CD4-positive, alpha-beta T cell treated with Interleukin-10 for 1 hour (primary cell): ENCODE measurements at regions not wholly inside any gene's neighbourhood (a gene's known extent, or its start where the extent isn't known, plus 50 kb on each side); places are given as distances from the start of the nearest gene placed in this dataset.

ENCODE experiments used
- DNase-seq: peaks from one replicate; pipeline ENCODE4 v3.0.0-alpha.2; 2020

- DNase-seq: peak; percentile 90
These were observed 67.3 kb upstream of the KLF6 start for GRCh38 chr10:3852147-3852904.

- peak; percentile 57 for DNase-seq
These were observed 66.3 kb upstream of the KLF6 start for GRCh38 chr10:3850999-3851937.

GRCh38 chr10:3848775-3849635 is 64.0 kb upstream of the KLF6 start:
- DNase-seq: no peak

- DNase-seq: no peak
These were observed 63.2 kb upstream of the KLF6 start for GRCh38 chr10:3848005-3848774.

DNA sequence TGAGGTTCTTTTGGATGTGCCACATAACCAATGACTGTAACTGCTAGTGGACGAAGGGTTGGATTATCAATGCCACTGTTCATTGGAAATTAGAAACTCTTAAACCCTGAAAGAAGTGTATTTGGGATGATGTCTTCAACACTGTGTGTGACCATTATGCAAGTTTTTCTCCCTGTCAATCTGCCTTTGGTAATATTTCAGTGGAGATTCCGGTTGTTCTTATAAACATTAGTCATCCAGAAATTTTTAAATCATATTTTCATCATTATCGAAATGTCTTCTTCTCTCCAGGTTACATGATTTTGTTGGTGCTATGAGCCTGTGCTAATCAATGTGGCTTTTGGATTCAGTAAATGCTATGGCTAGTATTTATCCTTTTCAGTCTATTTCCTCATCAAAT is 61.7 kb upstream of the KLF6 start:
- DNase-seq: no peak

DNA sequence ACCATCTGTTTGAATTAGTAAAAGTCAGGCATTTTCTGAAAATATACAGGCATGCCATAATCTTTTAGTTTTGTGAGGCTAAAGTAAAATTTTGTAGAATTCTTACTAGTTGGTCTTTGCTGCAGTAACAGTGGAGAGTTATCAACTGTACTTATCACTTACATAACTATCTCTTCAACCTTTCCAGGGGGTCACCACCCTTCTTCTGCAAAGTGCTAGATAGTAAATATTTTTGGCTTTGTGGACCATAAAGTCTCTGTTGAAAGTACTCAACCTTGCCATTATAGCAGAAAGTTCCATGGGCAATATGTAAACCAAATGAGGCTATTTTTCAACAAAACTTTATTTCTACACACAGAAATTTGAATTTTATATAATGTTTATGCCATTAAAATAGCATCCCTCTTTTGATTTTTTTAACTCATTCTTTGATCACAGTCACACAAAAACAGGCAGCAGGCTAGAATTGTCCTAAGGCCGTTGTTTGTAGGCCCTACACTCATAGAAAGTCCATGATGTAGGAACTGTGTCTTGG is 59.5 kb upstream of the KLF6 start:
- DNase-seq: no peak

DNA sequence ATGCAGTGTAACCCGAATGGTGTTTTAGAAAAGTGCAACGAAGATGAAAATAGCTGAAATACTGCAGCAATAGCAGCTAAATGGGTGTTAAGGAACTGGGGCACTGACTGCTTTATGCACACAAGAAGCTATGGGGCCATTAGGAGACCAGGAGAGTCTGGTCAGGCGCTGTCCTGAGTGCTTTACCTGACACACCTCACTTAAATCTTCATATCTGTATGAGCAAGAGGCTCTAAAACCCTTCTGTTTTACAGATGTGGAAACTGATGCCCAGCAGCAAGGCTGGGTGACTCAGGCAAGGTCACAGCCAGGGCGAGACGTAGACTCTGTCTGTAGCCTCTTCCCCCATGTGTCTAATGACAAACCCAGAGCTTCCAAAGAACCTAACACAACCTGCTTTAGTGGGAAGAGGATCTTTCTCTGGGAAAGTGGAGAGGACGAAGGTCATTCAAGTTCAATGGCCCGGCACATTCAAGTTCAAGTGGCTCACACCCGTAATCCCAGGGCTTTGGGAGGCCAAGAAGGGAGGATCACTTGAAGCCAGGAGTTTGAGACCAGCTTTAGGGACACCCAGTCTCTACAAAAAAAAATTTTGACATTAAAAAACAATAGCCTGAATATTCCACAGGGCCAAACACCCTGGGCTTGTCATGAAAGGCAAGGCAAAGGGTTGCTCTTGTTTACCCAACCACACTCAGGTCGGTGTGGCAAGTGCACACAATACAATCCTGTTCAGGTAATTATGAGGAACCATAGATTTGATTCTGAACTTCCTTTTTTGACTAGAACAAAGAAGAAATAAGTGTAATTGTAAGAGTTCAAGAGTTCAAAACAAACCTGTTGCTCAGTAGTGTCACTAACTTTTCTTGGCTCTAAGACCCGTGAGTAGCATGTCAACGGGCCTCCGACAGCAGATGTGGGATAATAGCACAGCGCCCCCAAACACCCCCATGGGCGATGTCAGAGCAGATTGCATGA is 53.7 kb upstream of the KLF6 start:
- no peak for DNase-seq

GRCh38 chr10:3837647-3838459 is 52.8 kb upstream of the KLF6 start:
- no peak for DNase-seq

- DNase-seq: peak; percentile 53
These were observed 51.3 kb upstream of the KLF6 start for GRCh38 chr10:3836222-3836820.

DNA sequence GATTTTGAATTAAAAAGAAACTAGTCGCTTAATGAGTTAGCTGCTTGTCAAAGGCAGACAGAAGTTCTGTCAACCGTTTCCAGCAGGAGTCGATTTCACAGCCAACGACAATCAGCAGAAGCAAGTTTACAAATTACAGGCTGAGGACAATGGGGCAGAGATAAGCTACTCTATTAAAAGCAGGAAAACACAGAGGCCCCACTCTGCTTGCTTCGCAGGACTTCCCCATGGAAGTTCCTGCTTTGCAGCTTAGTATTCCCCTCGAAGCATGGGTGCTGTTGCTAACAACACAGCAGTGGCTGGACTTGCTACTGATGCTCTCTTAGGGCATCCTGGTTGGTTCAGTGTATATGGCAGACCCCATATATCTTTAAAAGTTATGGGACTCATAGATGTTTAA is 50.8 kb upstream of the KLF6 start:
- peak; percentile 32 for DNase-seq

GRCh38 chr10:3834947-3835346 is 49.9 kb upstream of the KLF6 start:
- no peak for DNase-seq
